Bronchial epithelial cell (primary cell): ENCODE measurements at regions not wholly inside any gene's neighbourhood (a gene's known extent, or its start where the extent isn't known, plus 50 kb on each side); places are given as distances from the start of the nearest gene placed in this dataset.

Experiments
- DNase-seq: peaks from one replicate; pipeline ENCODE4 v3.0.0-alpha.2; 2010; ENCODE audit warnings: low read depth
- FAIRE-seq: peaks from 2 replicates; lab custom pipeline; 2011; peaks lifted over from hg19 to GRCh38; lab: Jason Lieb, UNC
- H3K27me3 ChIP-seq: 2 replicates; pipeline ENCODE4 v1.5.1; 2011; ENCODE audit warnings: low read length; ENCODE audit not compliant: control insufficient read depth, insufficient read depth
- H3K36me3 ChIP-seq: 2 replicates; pipeline ENCODE4 v1.5.1; 2011; ENCODE audit warnings: low read length; ENCODE audit not compliant: control insufficient read depth, insufficient read depth
- H3K4me3 ChIP-seq: 2 replicates; pipeline ENCODE4 v1.5.1; 2011; ENCODE audit warnings: mild to moderate bottlenecking, low read depth, low read length, control low read depth
- TF ChIP-seq, protein P1 (sequence below): IDR thresholded peaks from 2 replicates; pipeline ENCODE4 v1.5.1; 2011; ENCODE audit warnings: mild to moderate bottlenecking, moderate library complexity, low read length, control low read depth, inconsistent platforms; ENCODE audit not compliant: insufficient read depth, severe bottlenecking

DNA sequence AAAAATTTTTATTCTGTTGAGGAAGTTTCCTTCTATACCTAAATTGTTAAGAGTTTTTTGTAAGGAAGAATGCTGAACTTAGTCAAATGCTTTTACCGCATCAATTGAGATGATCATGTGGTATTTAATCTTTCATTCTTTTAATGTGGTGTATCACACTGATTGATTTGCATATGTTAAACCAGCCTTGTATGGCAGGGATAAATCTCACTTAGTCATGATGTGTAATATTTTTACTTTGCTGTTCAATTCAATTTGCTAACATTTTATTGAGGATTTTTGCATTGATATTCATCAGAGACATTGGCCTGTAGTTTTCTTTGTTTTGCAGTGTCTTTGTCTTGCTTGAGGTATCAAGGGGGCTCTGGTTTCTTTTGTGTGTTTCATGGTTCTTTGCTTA, 125.3 kb upstream of the MEF2C start:
- DNase-seq (no peak), FAIRE-seq (no peak)
- Histone ChIP-seq H3K36me3 (no peaks in the 10 kb centered on the region), H3K27me3 (no peaks in the 10 kb centered on the region), H3K4me3 (no peak overlapping the region)
- TF ChIP-seq, protein P1, sequence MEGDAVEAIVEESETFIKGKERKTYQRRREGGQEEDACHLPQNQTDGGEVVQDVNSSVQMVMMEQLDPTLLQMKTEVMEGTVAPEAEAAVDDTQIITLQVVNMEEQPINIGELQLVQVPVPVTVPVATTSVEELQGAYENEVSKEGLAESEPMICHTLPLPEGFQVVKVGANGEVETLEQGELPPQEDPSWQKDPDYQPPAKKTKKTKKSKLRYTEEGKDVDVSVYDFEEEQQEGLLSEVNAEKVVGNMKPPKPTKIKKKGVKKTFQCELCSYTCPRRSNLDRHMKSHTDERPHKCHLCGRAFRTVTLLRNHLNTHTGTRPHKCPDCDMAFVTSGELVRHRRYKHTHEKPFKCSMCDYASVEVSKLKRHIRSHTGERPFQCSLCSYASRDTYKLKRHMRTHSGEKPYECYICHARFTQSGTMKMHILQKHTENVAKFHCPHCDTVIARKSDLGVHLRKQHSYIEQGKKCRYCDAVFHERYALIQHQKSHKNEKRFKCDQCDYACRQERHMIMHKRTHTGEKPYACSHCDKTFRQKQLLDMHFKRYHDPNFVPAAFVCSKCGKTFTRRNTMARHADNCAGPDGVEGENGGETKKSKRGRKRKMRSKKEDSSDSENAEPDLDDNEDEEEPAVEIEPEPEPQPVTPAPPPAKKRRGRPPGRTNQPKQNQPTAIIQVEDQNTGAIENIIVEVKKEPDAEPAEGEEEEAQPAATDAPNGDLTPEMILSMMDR, result no peak

- H3K4me3 ChIP-seq, result no peak overlapping the region
- DNase-seq (no peak), FAIRE-seq (no peak)
- H3K27me3 ChIP-seq, result no peaks in the 10 kb centered on the region
- H3K36me3 ChIP-seq, result no peaks in the 10 kb centered on the region
- TF ChIP-seq, protein P1, result no peak
These were observed 123.0 kb upstream of the MEF2C start for GRCh38 chr5:89005990-89006389.

GRCh38 chr5:89004379-89004778, 121.4 kb upstream of the MEF2C start:
- no peak for DNase-seq
- Histone ChIP-seq H3K36me3 (no peaks in the 10 kb centered on the region), H3K27me3 (no peaks in the 10 kb centered on the region), H3K4me3 (no peak overlapping the region)
- TF ChIP-seq, protein P1, result no peak
- FAIRE-seq, result no peak

DNA sequence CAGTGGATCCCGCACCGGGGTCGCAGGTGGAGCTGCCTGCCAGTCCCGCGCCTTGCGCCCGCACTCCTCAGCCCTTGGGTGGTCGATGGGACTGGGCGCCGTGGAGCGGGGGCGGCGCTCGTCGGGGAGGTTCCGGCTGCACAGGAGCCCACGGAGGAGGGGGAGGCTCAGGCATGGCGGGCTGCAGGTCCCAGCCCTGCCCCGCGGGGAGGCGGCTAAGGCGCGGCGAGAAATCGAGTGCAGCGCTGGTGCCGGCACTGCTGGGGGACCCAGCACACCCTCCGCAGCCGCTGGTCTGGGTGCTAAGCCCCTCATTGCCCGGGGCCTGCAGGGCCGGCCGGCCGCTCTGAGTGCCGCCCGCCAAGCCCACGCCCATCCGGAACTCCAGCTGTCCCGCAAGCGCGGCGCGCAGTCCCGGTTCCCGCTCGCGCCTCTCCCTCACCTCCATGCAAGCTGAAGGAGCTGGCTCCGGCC, 120.6 kb upstream of the MEF2C start:
- DNase-seq, result no peak
- no peaks in the 10 kb centered on the region for H3K36me3 ChIP-seq
- no peak for FAIRE-seq
- H3K27me3 ChIP-seq, result no peaks in the 10 kb centered on the region
- H3K4me3 ChIP-seq, result no peak overlapping the region
- TF ChIP-seq, protein P1, result no peak

- TF ChIP-seq, protein P1, result no peak
- FAIRE-seq, result no peak
- H3K36me3 ChIP-seq, result no peaks in the 10 kb centered on the region
These were observed 116.9 kb upstream of the MEF2C start for GRCh38 chr5:88999853-89000252.

DNA sequence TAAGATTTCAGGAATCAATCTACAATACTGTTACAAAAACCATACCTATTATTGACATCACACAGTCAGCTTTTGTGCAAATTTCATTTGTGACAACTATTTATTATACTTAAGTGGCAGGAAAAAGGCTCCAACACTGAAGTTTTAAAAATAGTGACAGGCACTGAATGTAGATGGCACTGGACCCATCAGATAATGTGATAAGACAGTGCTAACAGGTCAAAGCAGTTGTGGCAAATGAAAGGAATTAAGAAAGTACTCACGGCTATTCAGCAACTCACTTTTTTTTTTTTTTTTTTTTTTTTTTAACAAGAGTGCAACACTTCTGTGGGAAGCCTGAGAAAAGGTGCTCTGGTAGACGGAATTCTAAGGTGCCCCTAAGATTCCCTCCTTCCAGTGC, 115.0 kb upstream of the MEF2C start:
- DNase-seq, result no peak
- H3K4me3 ChIP-seq, result no peak overlapping the region
- no peaks in the 10 kb centered on the region for H3K27me3 ChIP-seq
- H3K36me3 ChIP-seq, result no peaks in the 10 kb centered on the region
- TF ChIP-seq, protein P1, result no peak
- no peak for FAIRE-seq

More at GRCh38 chr5:88999853-89000252, 116.9 kb upstream of the MEF2C start:
- Histone ChIP-seq H3K4me3 (no peak overlapping the region), H3K27me3 (no peaks in the 10 kb centered on the region)
- no peak for DNase-seq
